Heart right ventricle (tissue), 16 donors: ENCODE measurements at regions not wholly inside any gene's neighbourhood (a gene's known extent, or its start where the extent isn't known, plus 50 kb on each side); places are given as distances from the start of the nearest gene placed in this dataset.

Source experiments
- ATAC-seq, 8 donors: fragments of 200-7000 bp; cut with Tn5 transposase; one replicate each; pipeline ENCODE4 v1.9.1; 2020; ENCODE audit warnings: mild to moderate bottlenecking in 8 of 8, moderate library complexity in 8 of 8, moderate number of reproducible peaks in 1 of 8
- DNase-seq, 2 donors: peaks; one replicate each; pipeline ENCODE4 v3.0.0-alpha.2; 2020
- H3K27ac ChIP-seq, 10 donors: fragments of 200-600 bp; sonication (generic) in 2 of 10; one replicate each; pipeline versions ENCODE4 v1.5.0 to v1.8.0; 2020 to 2022; ENCODE audit warnings: mild to moderate bottlenecking in 3 of 10
- H3K27me3 ChIP-seq, 7 donors: fragments of 200-600 bp; one replicate each; pipeline ENCODE4 v1.8.0; 2021 to 2022; ENCODE audit warnings: mild to moderate bottlenecking in 2 of 7
- H3K36me3 ChIP-seq, 9 donors: fragments of 200-600 bp; sonication (generic) in 1 of 9; one replicate each; pipeline versions ENCODE4 v1.5.0 to v1.8.0; 2020 to 2022; ENCODE audit warnings: mild to moderate bottlenecking in 2 of 9
- H3K4me1 ChIP-seq, 9 donors: fragments of 200-600 bp; sonication (generic) in 1 of 9; one replicate each; pipeline versions ENCODE4 v1.5.0 to v1.8.0; 2020 to 2022; ENCODE audit warnings: mild to moderate bottlenecking in 4 of 9
- H3K4me3 ChIP-seq, 10 donors: fragments of 200-600 bp; sonication (generic) in 2 of 10; one replicate each; pipeline versions ENCODE4 v1.5.0 to v1.8.0; 2020 to 2022; ENCODE audit warnings: mild to moderate bottlenecking in 7 of 10, moderate library complexity in 2 of 10
- H3K9me3 ChIP-seq, 11 donors: fragments of 200-600 bp in 10 of 11; sonication (generic) in 2 of 11; one replicate each; pipeline versions ENCODE4 v1.5.0 to v1.8.0; 2013 to 2022; ENCODE audit warnings: mild to moderate bottlenecking in 2 of 11, control low read depth in 1 of 11, moderate library complexity in 1 of 11
- WGBS, 2 donors: extraction: QIAGEN DNeasy Blood & Tissue Kit; methylation state at CpG; one replicate each; pipeline ENCODE4 v1.1.7; 2013; ENCODE audit warnings: inconsistent platforms in 1 of 2; 5-methylcytosine and 5-hydroxymethylcytosine counted together
- intact Hi-C, 10 donors: fragments of 100-400 bp; cut with DNase I; formaldehyde crosslinking; loops; one replicate each; pipeline versions ENCODE4 v1.11.1 to v1.14.2; 2022
- TF ChIP-seq, protein P1 (sequence below), 9 donors: fragments of 200-600 bp; sonication (generic) in 2 of 9; IDR thresholded peaks; one replicate each; pipeline versions ENCODE4 v1.5.0 to v1.8.0; 2021 to 2022; ENCODE audit warnings: antibody characterized with exemption in 9 of 9, mild to moderate bottlenecking in 5 of 9, moderate library complexity in 1 of 9
- donor health status: Arrhythmogenic right ventricular cardiomyopathy.
- donor health status: ischemic (EF 13 %, LVEDD 7.1; RV severe dilation, severe dysfunction).
- donor health status: healthy with polysubstance abuse.
- donor health status: DM: no; HTN: yes; CAD: no.
- donor health status: DM: no; HTN: no; CAD: no.
- donor health status: ischemic (EF 25% LVEDD 6.9; RV normal size, moderate dysfunction).
- donor health status: ischemic (EF 25% LVEDD 5.7; RV mildly dilated, moderate dysfunction).
- donor health status: healthy.
- donor health status: DM: yes; HTN: yes; CAD: no.
- donor health status: Ischemic cardiomyopathy.
- donor health status: ischemic (EF 35%, LVEDD 5.7; RV mildly dilated, moderate dysfunction).
- donor health status: nonischemic (EF 11% LVEDD 7.7; RV severe dilation, severe dysfunction).
- donor health status: DM: yes; HTN: yes; CAD: no.
- donor health status: PGD.
- donor health status: ischemic (EF 29% LVEDD 5.4; RV normal size, mild dysfunction).
- donor health status: nonischemic (EF 23%, LVEDD 6.1; RV moderate dilation, normal function).

DNA sequence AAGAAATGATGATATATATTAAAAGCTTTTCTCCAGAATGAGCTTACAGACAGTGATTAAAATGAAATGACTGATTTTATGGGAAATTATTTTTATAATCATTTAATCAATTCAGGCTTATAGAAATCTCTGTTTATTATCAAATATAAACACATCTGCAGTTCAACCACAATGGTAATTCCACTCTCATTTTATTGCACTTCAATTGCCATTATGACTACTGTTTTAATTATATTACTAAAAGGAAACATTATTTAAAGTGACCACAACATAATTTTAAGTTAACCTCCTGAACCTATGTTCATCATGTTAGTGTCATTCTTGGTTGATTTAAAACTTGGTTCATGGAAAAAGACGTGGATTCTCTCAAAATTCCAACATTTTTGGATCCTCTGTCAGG is 536.3 kb downstream of the SLC6A15 start:
- Histone ChIP-seq H3K4me1 (no peaks in the 10 kb centered on the region), H3K4me3 (no peak overlapping the region), H3K27me3 (no peaks in the 10 kb centered on the region), H3K36me3 (no peaks in the 10 kb centered on the region), H3K9me3 (peaks cover 0 to 3% (median 0%) of the 10 kb centered on the region in 11 donors), H3K27ac (no peak overlapping the region)
- TF ChIP-seq, protein P1, sequence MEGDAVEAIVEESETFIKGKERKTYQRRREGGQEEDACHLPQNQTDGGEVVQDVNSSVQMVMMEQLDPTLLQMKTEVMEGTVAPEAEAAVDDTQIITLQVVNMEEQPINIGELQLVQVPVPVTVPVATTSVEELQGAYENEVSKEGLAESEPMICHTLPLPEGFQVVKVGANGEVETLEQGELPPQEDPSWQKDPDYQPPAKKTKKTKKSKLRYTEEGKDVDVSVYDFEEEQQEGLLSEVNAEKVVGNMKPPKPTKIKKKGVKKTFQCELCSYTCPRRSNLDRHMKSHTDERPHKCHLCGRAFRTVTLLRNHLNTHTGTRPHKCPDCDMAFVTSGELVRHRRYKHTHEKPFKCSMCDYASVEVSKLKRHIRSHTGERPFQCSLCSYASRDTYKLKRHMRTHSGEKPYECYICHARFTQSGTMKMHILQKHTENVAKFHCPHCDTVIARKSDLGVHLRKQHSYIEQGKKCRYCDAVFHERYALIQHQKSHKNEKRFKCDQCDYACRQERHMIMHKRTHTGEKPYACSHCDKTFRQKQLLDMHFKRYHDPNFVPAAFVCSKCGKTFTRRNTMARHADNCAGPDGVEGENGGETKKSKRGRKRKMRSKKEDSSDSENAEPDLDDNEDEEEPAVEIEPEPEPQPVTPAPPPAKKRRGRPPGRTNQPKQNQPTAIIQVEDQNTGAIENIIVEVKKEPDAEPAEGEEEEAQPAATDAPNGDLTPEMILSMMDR (IDR thresholded peaks at IDR 0.05): no peak
- WGBS, 2 donors: 56 to 61% methylated on average over 1 of the region's 1 CpG
- ATAC-seq: no peak
- DNase-seq: no peak
- intact Hi-C loops: no loop called here

DNA sequence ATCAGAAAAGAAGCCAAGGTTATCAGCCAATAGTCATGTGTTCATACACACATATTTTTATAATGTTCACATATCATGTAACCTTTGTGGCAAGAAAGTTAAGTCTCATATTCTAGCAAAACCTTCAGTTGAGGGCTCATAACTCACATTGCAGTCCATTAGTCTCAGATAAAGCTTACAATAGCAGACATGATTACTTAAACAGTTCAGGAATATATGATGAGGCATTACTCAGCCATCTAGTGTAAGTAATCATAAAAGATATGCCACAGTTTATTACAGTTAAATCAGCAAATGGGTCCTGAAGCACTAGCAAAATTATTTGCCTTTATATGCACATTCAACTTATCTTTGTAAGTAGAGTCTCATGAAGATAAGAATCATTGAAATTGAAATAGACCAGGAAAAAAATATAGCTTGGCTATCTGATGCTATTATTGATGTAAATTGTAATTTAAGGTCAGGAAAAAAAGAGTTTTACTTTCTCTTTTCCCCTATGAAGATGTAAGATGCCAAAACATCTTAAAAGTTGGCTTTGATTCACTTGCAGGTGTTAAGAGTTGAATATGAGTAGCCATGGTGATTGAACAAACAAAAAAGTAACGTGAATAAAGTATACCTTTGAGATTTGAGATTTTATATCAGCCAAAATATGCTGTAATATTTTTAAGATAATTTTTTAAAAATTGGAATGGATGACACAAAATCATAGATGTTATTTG is 537.0 kb downstream of the SLC6A15 start:
- DNase-seq (no peak), ATAC-seq (no peak)
- H3K27ac ChIP-seq: no peak overlapping the region
- intact Hi-C loops: no loop called here
- H3K9me3 ChIP-seq: no peaks in the 10 kb centered on the region
- no peaks in the 10 kb centered on the region for H3K36me3 ChIP-seq
- no peaks in the 10 kb centered on the region for H3K4me1 ChIP-seq
- WGBS, 2 donors: 44 to 59% methylated on average over 1 of the region's 1 CpG
- no peak overlapping the region for H3K4me3 ChIP-seq
- TF ChIP-seq, protein P1 (IDR thresholded peaks at IDR 0.05): no peak
- H3K27me3 ChIP-seq: no peaks in the 10 kb centered on the region

DNA sequence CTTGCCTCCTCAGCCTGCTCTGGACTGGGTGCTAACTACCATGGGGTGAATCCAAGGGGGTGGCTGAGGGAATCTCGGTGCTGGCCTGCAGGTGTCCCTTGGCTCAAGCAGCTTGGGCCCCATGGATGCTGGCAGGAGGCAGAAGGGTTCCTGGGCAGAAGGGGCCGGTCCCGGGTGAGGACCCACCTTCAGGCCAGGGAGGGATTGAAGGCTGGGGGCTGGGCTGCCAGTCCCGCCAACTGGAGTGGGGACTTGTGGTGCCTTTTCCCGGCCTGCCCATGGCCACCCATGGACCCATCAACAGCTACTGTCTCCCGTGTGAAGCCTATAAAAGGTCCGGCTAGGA is 550.1 kb downstream of the SLC6A15 start:
- TF ChIP-seq, protein P1 (IDR thresholded peaks at IDR 0.05): no peak
- Histone ChIP-seq H3K4me3 (no peak overlapping the region), H3K36me3 (no peaks in the 10 kb centered on the region), H3K9me3 (peaks cover 0 to 4% (median 0%) of the 10 kb centered on the region in 11 donors), H3K4me1 (no peaks in the 10 kb centered on the region), H3K27ac (no peak overlapping the region), H3K27me3 (no peaks in the 10 kb centered on the region)
- ATAC-seq (no peak), DNase-seq (no peak)
- intact Hi-C loops: no loop called here
- WGBS, 2 donors: 85 to 96% methylated on average over 7 of the region's 7 CpGs

DNA sequence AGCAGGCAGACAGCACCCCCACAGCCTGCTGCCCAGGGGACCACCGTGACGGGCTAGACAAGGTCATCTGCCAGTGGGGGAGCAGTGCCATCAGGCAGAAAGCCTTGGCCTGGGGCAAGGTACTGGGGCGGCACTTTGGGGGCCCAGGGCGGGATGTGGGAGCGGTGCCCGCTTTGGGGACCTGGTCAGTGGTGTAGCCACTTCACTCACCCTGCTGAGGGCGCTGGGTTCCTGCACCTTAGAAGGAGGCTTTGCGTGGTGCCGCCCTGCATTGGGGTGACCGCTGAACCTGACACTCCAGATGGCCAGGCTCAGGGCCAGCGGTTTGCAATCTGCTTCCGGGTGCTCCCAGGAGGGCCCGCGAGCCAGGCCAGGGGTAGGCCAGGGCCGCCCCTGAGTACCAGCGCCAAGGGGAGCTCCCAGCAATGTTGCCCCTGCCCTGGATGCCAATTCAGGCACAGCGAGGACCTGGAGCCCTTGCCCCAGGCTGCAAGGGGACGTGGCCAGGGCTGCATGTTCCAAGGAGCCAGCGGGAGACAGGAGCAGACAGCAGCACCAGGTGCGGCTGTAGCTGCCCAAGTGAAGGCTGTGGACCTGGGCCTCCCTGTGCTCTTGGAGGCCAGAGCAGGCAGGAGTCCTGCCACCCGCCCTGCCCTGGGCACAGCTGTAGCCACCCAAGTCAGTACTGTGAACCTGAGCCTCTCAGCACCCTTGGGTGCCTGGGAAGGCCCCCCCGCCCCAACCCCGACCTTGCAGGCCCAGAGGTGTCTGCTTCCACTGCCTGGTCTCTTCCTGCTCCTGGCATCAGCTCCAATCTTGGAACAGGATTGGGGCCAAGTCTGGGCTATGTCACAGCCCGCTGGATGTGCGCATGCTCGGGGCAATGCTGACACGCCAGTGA is 550.7 kb downstream of the SLC6A15 start:
- H3K36me3 ChIP-seq: no peaks in the 10 kb centered on the region
- peak in 1 of 2 donors; percentile 10 for DNase-seq
- peaks cover 0 to 4% (median 0%) of the 10 kb centered on the region in 11 donors for H3K9me3 ChIP-seq
- no peaks in the 10 kb centered on the region for H3K4me1 ChIP-seq
- no peak for ATAC-seq
- intact Hi-C loops: no loop called here
- no peak overlapping the region for H3K27ac ChIP-seq
- no peak overlapping the region for H3K4me3 ChIP-seq
- TF ChIP-seq, protein P1 (IDR thresholded peaks at IDR 0.05): no peak
- 89 to 93% methylated on average over 27 of the region's 27 CpGs for WGBS, 2 donors
- no peaks in the 10 kb centered on the region for H3K27me3 ChIP-seq
